ENCODE measurements at regions not wholly inside any gene's neighbourhood (a gene's known extent, or its start where the extent isn't known, plus 50 kb on each side); places are given as distances from the start of the nearest gene placed in this dataset.

GRCh38 chr11:104731890-104732289 is 166.4 kb downstream of the CASP12 start:
- Histone ChIP-seq H3K27me3 (ENCODE audit: control insufficient read depth in 1 of 2, insufficient read depth in 2 of 2, low read length in 2 of 2) (no peaks in the 10 kb centered on the region), H3K4me2 (ENCODE audit: low read depth, low read length) (no peak overlapping the region), H3K36me3 (replicated peaks in 1 of 2; ENCODE audit: control insufficient read depth in 1 of 2, insufficient read depth in 2 of 2, low read length in 2 of 2) (no peaks in the 10 kb centered on the region), H3K4me3 (replicated peaks in 1 of 3; ENCODE audit: insufficient read depth in 1 of 3, low read depth in 2 of 3, low read length in 3 of 3) (no peak overlapping the region), H3K4me1 (ENCODE audit: insufficient read depth, low read length) (no peaks in the 10 kb centered on the region), H4K20me1 (ENCODE audit: insufficient read depth, low read length) (no peaks in the 10 kb centered on the region), H3K27ac (ENCODE audit: extremely low read length, insufficient read depth, low read length) (no peak overlapping the region), H3K79me2 (ENCODE audit: insufficient read depth, low read length) (no peaks in the 10 kb centered on the region), H3K9ac (ENCODE audit: insufficient read depth, low read depth, low read length) (no peak overlapping the region), H2AFZ (ENCODE audit: low read length) (no peak overlapping the region), H3K9me3 (ENCODE audit: low read length) (no peaks in the 10 kb centered on the region)
- no TSS peak for BruUV-seq (replicated peaks)
- no peak for FAIRE-seq
- ChIA-PET POLR2A (no interaction called here), CTCF (ENCODE audit: low intra/inter-chr PET ratio, low total read pairs) (no interaction called here)
- TF ChIP-seq KDM6A (CRISPR knock-in tag; IDR thresholded peaks at IDR 0.05; ENCODE audit: low read depth) = no peak
- ATAC-seq = no peak
- in situ Hi-C loops (cut with HindIII; ENCODE audit: extremely low pct_ligation_motif_present, low pct_unique_long_range_greater_than_20kb) = no loop called here
- no peak for DNase-seq (ENCODE audit: low spot score)
- intact Hi-C loops (cut with micrococcal nuclease; ENCODE audit: unreplicated experiment) = no loop called here
- 0% methylated on average over 1 of the region's 1 CpG for whole genome bisulfite sequencing (ENCODE audit: low lambda C conversion rate)

GRCh38 chr11:104728927-104729326 is 169.3 kb downstream of the CASP12 start:
- Histone ChIP-seq H3K4me3 (replicated peaks in 1 of 3; ENCODE audit: insufficient read depth in 1 of 3, low read depth in 2 of 3, low read length in 3 of 3) (no peak overlapping the region), H3K9me3 (ENCODE audit: low read length) (peaks cover under 1% of the 10 kb centered on the region; the same call in 1 of the 2 replicates), H3K4me1 (ENCODE audit: insufficient read depth, low read length) (no peaks in the 10 kb centered on the region), H3K27me3 (ENCODE audit: control insufficient read depth in 1 of 2, insufficient read depth in 2 of 2, low read length in 2 of 2) (no peaks in the 10 kb centered on the region; a peak in 1 of 5 replicates), H3K79me2 (ENCODE audit: insufficient read depth, low read length) (no peaks in the 10 kb centered on the region), H3K27ac (ENCODE audit: extremely low read length, insufficient read depth, low read length) (no peak overlapping the region), H3K9ac (ENCODE audit: insufficient read depth, low read depth, low read length) (no peak overlapping the region), H3K4me2 (ENCODE audit: low read depth, low read length) (no peak overlapping the region), H3K36me3 (replicated peaks in 1 of 2; ENCODE audit: control insufficient read depth in 1 of 2, insufficient read depth in 2 of 2, low read length in 2 of 2) (no peaks in the 10 kb centered on the region), H2AFZ (ENCODE audit: low read length) (no peak overlapping the region), H4K20me1 (ENCODE audit: insufficient read depth, low read length) (no peaks in the 10 kb centered on the region)
- no peak for DNase-seq (ENCODE audit: low spot score)
- POLR2A ChIA-PET = no interaction called here
- 6% methylated on average over 6 of the region's 6 CpGs for WGBS (ENCODE audit: low lambda C conversion rate)
- TF ChIP-seq MED13 (CRISPR knock-in tag; IDR thresholded peaks at IDR 0.05) (no peak), SMAD9 (CRISPR knock-in tag; IDR thresholded peaks at IDR 0.05) (no peak), SIN3A (IDR thresholded peaks at IDR 0.05; ENCODE audit: borderline replicate concordance, low read depth, low read length) (no peak), MYC (CRISPR knock-in tag; IDR thresholded peaks at IDR 0.05; ENCODE audit: borderline replicate concordance) (no peak)
- intact Hi-C loops (cut with micrococcal nuclease; ENCODE audit: unreplicated experiment) (no loop called here), in situ Hi-C loops (cut with HindIII; ENCODE audit: extremely low pct_ligation_motif_present, low pct_unique_long_range_greater_than_20kb) (no loop called here)
- no TSS peak for BruUV-seq (replicated peaks)
- no peak for FAIRE-seq
- ATAC-seq = no peak
- CTCF ChIA-PET (ENCODE audit: low intra/inter-chr PET ratio, low total read pairs) = no interaction called here
